CD4-positive, alpha-beta T cell treated with Interleukin-15 for 1 hour (primary cell): ENCODE measurements at regions not wholly inside any gene's neighbourhood (a gene's known extent, or its start where the extent isn't known, plus 50 kb on each side); places are given as distances from the start of the nearest gene placed in this dataset.
"Not testable (repeated sequence)": the region's sequence is repeated elsewhere in the genome, so short reads cannot be mapped to it uniquely, and the experiment has no call there.

Experiments used
- DNase-seq: peaks from one replicate; pipeline ENCODE4 v3.0.0-alpha.2; 2020

- DNase-seq: no peak
Observed at GRCh38 chr4:1589098-1589497, 95.0 kb downstream of the FAM53A start.

DNA sequence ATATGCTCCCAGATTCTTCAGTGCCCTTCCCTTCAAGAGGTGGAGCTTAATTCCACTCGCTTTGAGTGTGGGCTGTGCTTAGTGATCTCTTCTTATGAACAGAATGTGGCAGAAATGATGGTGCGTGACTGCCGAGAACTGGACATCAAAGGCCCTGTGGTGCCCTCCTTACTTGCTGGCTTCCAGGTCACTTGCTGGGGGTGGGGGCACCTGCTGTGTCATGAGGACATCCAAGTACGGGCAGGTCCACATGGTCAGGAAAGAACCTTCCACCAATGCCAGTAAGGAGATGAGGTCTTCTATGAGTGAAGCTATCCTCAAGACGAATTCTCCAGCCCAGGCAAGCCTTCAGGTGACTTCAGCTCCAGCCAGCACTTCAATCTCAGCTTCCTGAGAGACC, 95.8 kb downstream of the FAM53A start:
- no peak for DNase-seq

- DNase-seq: no peak
Observed at GRCh38 chr4:1584498-1584897, 99.6 kb downstream of the FAM53A start.

DNA sequence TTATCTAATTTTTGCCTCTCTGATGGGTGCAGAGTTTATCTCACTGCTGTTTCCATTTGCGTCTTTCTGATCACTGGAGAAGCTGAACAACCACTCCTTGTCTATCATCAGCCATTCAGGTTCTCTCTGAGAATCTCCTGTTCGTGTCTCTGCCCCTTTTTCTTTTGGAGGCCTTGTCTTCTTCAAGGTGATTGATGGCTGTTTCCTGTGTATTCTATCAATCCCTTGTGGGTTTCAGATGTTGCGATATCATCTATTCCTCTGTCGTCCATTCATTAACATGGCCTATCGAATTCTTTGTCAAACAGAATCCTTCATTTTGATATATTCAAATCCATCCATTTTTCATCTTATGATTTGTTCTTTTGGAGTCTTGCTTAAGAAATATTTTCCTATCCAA, 100.3 kb downstream of the FAM53A start:
- DNase-seq: no peak

DNA sequence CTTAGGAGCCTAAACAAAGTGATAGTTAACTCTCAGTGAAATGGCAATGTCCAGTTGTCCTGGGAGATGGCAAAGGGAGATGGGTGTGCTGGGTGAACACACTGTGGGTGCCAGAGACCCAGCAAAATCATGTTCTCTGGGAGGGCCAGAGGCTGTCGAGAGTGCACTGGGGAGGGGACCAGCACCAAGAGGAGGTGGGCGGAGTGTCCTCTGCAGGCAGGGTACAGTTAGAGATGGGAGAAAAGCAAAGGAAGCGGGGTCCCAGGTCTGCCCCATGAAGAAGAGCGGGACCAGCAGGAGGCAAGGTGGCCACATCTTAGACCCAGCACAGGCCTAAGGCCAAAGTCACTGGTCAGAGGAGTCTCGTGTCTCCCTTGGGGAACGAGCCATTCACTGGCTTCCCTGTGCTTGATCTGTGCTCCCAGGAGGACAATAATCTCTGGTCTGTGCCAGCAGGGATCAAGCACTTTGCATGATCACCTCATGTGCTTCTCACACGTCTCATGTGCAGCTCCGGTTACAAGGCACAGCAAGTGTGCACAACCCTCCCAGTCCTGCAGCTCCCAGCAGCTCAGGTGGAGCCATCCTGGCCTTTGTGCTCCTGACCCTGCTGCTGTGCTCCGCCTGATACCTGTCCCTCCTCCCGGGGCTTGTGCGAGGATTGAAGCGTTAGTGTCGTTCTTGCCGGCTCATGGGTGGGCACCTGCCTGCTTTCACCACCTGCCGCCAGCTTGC, 100.9 kb downstream of the FAM53A start:
- no peak for DNase-seq

DNA sequence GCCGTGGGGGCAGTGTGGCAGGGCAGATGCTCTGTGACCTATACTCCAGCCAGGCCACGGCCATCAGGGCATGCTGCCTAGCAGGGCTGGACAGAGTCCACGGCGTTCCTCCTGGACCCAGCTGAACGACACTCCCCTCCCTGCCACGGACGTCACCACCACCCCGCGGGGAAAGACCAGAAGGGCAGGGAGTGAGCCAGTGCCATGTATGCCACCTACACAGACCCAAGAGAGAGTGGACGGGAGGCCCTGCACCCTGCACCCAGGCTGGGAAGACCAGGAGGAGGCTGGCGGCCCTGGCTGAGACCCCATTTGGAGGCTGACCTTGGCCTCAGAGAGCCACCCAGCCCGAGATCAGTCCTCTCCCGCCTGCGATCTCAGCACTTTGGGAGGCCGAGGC, 101.9 kb downstream of the FAM53A start:
- DNase-seq: no peak

DNA sequence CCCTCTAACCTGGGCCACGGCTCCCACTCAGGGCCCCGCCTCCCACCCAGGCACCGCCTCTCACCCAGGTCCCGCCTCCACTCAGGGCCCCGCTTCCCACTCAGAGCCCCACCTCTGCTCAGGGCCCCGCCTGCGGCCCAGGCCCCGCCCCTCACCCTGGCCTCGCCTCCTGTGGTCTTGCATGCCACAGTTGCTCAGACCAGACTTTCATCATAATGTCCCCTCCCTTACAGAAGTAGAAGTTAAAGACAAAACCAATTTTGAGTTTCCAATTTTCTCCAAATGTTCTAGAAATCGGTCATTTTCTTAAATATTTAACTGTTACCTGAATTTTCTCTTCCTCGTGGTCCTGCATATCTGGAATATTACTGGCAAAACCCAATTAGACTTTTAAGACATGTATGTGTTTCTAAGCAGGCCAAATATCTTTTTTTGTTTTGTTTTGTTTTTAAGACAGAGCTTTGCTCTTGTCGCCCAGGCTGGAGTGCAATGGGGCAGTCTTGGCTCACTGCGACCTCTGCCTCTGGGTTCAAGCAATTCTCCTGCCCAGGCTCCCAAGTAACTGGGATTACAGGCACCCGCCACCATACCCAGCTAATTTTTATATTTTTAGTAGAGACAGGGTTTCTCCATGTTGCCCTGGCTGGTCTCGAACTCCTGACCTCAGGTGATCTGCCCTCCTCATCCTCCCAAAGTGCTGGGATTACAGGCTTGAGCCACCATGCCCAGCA, 102.8 kb downstream of the FAM53A start:
- DNase-seq: peak; percentile 95

DNA sequence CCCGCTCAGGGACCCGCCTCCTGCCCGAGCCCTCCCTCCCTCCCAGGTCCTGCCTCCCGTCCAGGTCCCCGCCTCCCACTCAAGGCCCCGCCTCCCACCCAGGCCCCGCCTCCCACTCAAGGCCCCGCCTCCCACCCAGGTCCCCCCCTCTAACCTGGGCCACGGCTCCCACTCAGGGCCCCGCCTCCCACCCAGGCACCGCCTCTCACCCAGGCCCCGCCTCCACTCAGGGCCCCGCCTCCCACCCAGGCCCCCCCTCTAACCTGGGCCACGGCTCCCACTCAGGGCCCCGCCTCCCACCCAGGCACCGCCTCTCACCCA, 103.5 kb downstream of the FAM53A start:
- not testable (repeated sequence) for DNase-seq

DNA sequence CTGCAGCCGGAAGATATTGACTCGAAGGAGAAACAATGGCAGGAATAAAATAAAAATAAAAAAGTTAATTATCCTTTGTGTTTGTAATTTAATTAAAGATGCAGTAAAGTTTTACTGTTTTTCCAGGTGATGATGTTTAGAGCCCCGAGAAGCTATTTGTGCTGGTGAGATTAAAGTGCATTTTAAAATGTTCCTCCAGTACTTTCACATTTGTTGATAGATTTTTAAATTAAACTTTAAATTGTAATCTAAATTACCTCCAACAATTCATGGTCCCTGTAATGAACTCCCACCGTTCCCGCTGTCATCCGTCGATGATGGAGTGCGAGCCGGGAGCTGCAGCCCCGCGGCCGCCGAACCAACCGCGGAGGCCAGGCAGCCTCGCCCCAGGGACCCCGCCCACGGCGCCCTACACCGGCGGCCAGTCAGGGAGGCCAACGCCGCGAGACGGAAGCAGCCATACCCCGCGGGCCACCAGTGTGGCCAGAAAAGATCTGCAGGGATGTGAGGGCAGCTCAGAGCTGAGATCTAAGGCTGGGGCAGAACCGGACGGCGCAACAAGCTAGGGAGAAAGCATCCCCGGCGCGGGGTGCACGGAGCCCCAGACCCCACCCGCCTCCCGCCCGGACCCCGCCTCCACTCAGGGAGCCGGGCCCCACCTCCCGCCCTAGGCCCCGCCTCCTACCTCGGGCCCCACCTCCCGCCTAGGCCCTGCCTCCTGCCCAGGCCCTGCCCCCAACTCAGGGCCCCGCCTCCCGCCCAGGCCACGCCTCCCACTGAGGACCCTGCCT, 104.0 kb downstream of the FAM53A start:
- peak; percentile 94 for DNase-seq

GRCh38 chr4:1579001-1579900, 104.9 kb downstream of the FAM53A start:
- DNase-seq: peak; percentile 81

DNA sequence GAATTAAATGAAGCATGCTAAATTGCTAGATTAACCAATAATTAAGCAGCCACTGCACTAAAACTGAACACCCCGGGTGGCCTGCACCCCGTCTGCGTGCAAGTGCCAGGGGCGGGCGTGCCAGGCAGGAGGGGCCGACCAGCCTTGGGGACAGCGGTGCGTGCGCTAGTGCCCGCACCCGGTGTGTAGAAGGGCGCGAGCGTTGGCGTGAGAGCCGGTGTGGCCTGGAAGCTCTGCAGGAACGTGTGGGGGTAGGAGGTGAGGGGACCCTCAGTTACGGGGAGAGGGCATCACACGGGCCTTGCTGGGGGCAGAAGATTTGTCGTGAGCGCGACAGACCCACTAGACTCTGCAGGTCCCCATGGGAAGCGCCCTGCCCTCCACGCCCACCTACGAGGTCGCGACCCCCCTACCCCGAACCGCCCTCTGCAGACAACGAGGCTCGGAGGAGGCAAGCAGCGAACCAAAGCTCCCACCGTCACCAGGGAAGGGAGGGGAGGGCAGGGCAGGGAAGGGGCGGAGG, 105.8 kb downstream of the FAM53A start:
- no peak for DNase-seq

- no peak for DNase-seq
Observed at GRCh38 chr4:1577822-1578217, 106.3 kb downstream of the FAM53A start.

GRCh38 chr4:1576961-1577821, 106.9 kb downstream of the FAM53A start:
- no peak for DNase-seq

- no peak for DNase-seq
Observed at GRCh38 chr4:1576304-1576960, 107.7 kb downstream of the FAM53A start.

DNA sequence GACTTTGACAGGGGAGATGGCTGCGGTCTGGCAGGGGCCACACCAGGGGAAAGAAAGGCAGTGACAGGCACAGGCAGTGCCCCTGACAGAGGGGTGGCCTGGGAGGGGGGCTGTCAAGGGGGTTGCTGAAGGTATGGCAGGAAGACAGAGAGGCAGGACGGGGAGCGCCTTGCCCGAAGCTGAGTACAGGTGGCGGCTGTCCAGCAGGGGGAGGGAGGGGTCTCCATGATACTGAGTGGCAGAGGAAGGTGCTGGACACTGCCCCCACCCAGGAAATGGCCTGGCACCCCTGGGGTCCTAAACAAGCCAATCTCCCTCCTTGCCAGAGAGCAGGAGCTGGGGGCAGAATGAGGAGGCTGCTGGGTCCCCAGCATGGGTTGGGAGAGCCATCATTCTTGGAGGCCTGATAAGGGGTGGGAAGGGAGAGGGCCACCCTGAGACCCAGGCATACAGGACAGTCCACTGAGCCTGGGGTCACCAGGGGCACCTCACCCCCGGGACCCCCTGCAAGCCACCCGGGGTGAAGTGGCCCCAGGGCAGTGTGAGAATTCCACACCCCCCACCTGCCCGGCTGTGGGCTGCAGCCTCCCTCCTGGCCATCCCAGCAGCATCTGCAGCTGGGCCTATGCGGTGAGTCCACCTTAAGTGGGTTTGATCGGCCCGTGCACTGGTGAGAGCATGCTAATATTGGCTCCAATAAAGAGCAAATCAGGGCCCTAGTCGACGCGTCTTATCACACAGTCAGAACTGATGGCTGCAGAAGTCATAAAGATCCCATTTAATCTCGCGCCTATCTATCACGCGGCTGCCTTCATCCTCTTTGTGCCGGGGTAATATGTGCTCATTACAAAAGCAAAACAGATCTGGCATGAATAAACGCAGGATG, 108.5 kb downstream of the FAM53A start:
- DNase-seq: no peak

GRCh38 chr4:1574601-1575417, 109.3 kb downstream of the FAM53A start:
- no peak for DNase-seq

DNA sequence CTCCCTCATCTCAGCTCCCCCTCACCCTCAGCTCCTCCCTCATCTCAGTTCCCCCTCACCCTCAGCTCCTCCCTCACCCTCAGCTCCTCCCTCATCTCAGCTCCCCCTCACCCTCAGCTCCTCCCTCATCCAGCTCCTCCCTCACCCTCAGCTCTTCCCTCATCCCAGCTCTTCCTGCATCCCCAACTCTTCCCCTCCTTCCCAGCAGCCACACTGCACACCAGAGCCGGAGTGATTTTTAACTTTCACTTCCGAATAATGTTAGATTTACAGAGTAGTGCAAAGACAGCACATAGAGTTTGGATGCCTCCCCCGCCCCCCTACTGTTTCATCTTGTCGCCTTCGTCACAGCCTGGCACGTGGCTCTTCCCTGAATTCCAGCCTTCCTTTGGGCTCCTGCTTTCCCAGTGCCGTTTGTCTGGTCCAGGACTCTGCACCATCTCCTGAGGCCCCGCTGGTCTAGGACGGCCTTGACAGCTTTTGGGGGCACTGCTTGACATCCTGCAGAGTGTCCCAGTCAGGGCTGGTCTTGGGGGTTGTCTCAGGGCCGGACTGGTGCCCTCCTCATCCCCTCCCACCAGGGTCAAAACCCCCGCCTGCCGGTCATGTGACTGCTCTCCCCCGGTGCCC, 110.2 kb downstream of the FAM53A start:
- no peak for DNase-seq

DNA sequence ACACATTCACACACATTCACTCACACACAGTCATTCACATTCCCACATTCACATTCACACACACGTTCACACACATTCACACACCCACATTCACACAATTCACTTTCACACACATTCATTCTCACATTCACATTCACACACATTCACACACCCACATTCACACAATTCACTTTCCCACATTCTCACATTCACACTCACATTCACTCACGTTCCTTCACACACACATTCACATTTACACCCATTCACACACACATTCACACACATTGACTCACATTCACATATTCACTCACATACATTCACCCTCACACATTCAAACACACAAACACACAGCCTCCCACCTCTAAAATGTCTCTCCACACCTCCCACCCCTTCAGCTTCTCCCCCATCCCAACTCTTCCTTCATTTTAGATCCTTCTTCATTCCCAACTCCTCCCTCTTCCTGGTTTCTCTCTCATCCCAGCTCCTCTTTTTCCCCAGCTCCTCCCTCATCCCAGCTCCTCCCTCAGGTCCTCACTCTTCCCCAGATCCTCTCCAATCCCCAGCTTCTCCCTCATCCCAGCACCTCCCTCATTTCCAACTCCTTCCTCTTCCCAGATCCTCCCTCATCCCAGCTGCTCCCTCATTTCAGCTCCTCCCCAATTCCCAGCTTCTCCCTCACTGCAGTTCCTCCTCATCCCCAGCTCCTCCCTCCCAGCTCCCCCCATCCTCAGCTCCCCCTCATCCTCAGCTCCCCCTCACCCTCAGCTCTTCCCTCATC, 111.0 kb downstream of the FAM53A start:
- DNase-seq: no peak
